ENCODE measurements at regions not wholly inside any gene's neighbourhood (a gene's known extent, or its start where the extent isn't known, plus 50 kb on each side); places are given as distances from the start of the nearest gene placed in this dataset.
"Not testable (repeated sequence)": the region's sequence is repeated elsewhere in the genome, so short reads cannot be mapped to it uniquely, and the experiment has no call there.

DNA sequence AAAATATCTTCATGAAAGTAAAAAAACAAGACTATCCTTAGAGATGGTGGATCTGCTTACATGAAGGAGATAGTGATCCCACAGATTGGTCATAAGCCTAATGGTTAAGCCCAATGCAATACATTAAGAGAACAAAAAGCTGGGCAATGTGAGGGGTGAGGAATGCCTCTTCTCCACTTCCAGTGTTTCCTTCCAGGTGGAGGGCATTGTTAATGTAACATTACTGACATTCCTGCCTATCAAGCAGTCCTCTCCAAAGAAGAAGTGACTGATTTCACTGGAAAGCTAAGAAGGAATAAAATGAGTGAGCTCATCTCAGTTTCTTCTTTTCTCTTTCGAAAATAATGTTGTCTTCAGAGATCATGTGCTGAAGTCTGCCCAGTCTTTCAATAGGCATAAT, 207.8 kb downstream of the RAB38 start:
- DNase-seq = no peak

DNA sequence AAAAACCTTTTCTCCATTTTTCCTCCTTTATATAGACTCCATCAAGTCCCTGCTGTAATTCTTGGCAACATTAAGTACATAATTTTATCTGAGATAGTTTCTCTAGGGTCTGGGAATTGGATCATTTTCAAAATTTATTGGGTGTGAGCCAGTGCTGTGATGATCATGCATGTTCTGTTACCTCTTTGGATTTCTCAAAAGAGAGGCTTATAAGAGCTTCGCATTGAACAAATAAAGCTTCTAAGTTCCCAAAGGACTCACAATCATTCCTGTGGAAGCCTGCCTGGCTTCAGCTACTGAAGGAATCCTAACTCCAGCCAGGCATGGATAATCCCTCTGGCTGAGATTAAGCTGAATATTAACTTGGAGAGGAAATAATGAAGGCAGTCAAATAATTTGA, 208.5 kb downstream of the RAB38 start:
- DNase-seq = no peak

DNA sequence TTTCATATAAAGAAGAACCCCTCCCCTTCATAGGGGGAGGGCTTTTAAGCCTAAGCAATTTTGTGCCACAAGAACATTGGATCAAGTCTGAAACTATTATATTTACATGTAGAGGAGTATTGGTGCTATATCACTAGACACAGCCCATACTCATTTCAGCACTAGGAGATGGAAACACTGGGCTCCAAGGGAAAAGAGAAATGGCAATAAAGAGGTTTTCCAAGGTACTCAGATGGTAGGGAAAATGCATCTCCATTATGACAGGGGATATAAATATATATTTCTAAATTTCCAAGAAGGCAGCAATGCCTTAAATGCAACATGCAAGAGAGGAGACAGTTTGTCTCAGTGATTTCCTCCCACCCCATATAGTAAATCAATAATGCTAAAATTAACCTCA, 209.0 kb downstream of the RAB38 start:
- no peak for DNase-seq

DNA sequence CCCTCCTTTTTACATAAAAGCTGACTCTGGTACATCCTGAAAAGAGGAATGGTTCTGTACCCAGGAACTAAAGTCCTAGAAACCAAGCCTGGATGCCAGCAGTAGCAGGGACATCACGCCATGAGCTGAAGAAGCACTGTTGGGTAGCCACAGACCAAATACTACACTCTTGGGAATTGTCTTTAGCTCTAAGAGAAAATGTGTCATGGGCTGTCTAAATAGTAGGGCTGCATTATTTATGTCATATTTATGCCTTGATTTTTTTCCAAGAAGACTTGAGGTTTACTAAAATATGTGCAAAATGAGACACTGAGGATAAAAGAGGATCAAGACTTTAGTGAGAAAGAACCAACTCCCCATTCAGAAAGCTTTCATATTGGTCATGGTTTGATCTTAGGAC, 213.6 kb downstream of the RAB38 start:
- DNase-seq = no peak

DNA sequence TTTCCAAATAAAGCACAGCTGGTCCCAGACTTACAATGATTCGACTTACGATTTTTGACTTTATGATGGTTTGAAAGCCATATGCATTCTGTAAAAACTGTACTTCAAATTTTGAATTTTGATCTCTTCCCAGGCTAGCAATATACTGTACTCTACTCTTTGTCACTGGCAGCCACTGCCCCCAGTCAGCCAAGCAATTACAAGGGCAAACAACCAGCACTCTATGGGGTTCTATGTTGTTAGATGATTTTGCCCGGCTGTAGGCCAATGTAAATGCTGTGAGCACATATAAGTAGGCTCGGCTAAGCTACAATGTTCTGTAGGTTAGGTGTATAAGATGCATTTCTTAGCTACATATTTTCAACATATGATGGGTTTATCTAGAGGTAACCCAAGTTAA, 217.3 kb downstream of the RAB38 start:
- no peak for DNase-seq

DNA sequence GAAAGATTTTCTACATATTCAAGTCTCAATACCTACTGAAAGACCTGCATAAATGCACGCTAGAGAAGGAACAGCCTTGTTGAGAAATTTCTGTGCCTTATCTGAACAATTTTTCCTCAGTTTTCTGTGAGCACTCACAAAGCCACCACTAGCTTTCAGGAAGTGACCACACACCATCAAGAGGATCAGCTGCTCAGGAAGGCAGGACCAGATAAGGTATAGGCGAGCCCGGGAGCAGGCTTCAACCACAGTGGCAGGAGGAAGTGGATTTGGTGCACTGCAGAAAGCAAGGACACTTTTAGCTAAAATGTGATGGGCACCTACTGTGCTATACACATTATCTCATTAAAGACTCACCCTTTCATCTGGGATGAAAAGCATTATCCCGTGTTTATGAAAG, 220.8 kb downstream of the RAB38 start:
- no peak for DNase-seq

DNA sequence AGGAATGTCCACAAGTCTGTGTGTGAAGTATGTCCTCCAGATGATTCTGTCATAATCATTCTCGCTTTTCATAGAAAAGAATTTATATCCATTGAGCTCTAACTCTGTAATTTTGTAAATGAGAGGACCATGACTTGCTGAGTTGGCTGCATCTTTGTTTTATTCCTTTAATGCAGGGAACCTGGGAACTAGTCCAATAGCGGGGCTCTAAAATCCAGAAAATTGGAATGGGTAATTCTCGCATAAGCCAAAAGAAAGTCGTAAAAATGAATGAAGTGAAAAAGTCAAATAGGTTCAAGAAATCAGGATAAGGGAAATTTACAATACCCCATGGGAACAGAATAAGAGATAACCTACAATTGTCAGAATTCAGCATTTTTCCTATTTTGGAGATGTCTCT, 232.5 kb downstream of the RAB38 start:
- DNase-seq = no peak

DNA sequence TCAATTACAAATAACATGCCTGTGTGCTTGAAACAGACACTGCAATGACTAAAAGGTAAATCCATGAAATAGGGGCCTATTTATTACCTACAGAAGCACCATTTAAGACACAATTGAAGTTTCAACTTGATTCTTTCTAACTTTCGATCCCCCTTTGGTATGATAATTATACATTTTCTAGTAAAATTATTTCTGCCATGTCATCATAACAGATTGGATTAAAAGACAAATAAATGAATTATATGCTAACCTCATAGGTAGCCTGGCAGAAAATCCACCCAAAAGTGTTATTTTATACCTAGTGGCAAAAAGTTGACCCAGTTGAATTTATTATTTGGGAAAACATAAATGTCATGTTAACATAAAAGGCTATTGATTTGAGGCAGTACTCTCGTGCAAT, 241.1 kb downstream of the RAB38 start:
- no peak for DNase-seq

DNA sequence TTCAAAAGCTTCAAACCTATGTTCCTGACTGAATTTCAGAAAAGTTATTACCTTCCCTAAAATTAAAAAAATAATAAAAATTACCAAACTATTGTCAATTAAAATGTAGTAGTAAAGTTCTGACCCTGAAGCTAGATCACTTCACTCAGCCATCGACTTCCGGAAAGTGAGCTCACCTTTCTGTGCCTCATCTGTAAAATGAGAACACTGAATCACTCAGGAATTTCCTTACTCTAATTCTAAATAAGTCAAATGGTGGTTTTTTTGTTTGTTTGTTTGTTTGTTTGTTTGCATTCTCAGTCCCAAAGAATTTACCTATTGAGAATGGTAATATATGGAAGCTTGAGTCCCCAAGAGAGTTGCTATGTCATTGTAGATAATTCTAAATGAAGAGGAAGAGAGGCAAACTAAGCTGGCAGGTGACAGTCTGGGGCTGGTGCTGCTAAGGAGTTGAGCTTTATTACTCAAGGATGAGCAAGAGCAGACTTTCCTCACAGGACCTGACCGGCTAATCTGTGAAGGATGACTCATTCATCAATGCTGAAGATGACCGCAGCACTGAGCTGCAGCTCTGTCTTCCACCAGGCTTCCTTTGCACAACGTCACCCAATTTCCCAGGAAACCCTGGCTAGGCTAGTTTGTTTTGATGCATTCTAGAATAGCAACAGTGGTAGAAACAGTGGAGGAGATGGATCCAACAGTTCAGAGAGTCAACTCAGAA, 248.8 kb downstream of the RAB38 start:
- no peak for DNase-seq

DNA sequence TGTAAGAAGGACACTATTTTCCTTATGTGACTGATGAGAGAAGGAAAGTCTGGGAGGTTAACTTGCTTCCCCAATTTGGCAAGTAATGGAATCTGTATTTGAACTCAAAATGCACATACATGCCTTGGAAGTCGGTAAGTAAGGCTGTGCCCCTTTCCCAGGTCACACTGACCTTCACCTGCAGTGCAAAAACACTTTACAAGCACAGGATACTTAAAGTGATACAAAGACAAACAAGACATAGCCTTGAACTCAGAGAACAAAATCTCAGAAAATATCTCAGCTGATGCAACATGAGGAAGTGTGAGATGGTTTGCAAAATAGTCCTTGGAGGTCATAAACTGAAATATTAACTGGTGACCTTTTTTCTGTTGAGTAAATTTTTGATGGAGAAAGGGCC, 251.1 kb downstream of the RAB38 start:
- no peak for DNase-seq

DNA sequence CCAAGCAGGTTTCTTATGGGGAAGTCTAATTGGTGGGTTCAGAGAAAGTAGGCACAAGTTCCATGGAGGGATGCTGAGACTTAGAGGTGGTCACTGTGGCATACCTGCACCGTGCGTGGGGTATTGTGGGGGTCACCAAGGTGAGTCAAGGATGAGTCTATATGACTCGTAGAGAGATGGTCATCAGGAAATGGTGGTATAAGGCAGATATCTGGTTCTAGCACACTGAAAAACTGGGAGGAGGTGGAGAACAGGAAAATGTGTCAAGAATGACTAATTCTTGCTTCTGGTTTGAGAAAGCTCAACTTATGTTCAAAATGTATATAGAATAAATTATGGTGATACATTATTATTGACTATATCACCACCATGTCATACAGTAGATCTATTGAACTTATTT, 258.1 kb downstream of the RAB38 start:
- no peak for DNase-seq

DNA sequence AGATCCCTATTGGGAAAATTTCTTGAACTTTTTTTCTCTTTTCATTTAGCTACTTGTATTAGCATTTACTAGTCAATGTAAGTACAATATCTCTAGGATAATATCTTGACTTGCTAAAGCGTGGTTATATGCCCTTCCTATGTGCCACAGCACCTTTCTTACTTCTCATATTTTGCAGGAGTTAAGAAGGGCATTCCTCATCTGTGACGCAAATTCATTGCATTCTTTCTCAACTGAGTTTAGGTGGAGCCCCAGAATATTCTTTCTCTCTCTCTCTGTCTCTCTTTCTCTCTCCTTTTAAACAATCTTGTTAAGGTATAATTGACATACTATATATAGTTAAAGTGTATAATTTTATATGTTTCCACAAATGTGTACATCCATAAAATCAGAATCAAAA, 266.1 kb downstream of the RAB38 start:
- no peak for DNase-seq

DNA sequence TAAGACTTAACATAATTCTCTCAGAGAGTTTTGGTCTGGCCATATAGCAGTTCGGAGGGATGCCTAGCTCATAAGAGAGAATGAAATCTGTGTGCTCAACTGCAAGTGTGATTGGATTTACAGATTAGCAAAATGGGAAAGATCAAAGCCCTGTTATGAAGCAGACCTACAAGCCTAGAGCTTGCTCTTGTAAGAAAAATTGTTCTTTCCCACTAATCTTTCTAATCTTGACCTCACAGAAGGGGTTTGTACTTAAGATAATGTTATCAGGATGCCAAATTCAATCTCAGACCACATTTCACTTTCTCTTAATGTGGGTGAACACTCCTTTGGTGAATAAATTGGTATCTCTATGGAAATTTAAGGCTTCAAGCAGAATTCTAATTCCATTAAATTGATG, 267.2 kb downstream of the RAB38 start:
- DNase-seq = no peak

DNA sequence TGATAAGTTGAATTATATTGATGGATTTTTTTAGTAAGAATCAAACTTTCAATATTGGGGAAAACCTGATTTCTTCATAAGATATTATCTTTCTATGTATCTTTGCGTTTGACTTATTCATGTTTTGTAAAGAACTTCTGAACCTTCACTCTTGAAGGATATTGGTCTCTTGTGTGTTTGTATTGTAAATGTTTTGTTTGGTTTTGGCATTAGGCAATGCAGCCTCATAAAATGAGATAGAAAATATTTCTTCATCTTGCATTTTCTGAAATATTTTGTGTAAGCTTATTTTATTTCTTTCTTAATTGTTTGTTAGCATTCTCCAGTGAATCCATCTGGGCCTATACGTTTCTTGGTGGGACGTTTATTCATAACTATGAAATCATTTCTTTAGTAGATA, 271.9 kb downstream of the RAB38 start:
- DNase-seq = no peak

DNA sequence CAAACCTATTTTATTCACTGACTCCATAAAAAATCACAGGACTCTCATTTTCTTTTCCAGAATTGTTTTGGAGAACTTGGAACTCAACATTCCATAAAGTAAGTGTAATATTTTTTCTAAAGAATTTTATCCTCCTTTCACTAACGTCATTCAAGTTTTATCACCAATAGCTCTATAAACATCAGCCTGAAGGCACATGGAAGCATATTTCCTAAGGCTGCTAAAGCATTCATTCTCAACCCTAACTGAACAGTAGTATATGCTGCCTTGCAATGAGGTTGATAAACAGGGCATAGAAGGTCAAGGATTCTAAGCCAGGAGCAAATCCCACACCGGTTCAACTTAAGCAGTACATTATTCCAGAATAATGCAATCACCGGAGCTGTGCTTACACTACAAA, 273.9 kb downstream of the RAB38 start:
- DNase-seq = no peak

DNA sequence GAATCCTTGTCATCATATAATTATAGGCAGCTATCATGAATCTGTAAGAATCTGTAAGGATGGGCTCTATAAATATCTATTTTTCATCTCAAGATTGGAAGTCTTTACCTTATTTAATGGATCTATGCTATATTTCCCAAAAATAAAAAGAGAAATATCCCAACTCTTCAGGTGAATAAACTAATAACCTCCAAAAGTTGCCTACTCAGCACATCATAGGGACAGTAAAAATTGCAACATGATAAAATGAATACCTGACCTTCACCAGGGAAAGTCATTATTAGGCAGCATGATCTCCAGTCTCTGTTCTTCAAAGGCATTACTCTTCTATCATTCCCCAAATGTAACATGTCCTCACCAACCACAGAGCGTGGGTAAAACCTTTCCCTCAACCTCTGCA, 277.3 kb downstream of the RAB38 start:
- no peak for DNase-seq

DNA sequence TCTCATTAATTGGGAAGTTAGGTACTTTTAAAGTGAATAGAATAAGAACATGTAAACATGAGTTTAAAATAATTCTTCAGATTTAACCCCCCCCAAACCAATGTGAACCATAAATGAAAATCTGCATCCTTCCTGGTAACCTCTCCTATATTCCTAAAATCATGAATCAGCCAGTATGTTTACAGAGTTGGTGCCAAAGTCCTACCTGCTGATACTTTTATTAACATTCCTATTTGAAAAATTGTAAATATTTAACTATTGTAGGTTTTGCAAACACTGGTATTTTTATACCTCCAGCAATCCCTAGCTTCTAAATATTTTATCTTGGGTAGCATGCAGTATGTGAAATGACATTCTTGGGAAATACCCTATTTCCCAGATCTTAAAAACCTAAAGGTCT, 278.2 kb downstream of the RAB38 start:
- DNase-seq = no peak

DNA sequence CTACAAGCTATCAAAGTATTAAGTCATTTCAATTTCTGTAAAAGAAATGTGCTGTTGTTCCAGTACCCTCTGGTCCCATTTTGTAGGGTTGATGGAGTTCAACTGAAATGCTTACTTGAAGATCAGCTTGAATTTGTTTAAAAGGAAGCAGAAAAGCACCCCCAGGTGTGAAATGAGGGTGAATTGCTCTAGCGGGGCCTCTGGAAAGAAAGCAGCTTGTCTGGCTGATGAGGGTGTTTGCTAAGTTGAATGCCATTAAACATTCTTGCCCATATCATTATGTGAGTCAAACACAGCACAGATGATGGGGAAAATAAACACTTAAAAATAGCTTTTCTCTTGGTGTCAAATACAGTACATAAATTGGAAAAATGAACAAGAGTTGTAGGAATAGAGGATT, 280.3 kb downstream of the RAB38 start:
- DNase-seq = no peak

DNA sequence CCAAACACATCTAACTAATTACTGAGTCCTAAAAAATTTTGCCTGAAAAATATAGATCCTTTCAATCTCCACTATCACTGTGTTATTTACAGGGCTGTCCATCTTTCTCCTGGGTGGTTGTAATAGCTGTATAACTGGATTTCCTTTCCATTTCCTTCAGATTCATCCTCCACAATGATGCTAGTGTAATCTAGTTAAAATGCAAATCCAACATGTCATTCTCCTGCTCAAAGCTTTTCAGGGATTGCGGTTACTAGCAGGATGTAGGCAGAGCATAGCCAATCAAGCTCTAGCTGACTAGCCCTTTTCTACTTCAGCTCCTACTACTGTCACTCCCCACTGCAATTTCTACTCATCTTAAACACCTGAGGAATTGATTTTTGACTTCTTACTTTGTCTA, 283.0 kb downstream of the RAB38 start:
- no peak for DNase-seq

DNA sequence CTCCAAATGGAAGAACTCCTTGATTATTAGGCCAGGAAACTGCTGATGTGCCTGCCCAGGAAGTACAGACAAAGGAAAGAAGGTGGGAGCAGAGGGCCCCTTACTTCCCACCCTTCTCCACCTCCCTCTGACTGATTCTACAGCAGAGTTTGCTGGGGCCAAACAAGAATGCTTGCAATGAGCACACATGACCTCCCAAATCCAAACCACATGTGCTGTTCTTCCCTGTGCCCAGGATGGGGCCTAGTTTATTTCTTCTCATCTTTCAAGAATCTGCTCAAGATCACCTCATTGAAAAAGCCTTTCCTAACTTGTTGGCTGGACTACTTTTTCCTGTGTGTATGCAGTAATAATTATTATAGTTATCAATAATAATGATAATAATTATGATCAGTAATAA, 286.1 kb downstream of the RAB38 start:
- DNase-seq = no peak

DNA sequence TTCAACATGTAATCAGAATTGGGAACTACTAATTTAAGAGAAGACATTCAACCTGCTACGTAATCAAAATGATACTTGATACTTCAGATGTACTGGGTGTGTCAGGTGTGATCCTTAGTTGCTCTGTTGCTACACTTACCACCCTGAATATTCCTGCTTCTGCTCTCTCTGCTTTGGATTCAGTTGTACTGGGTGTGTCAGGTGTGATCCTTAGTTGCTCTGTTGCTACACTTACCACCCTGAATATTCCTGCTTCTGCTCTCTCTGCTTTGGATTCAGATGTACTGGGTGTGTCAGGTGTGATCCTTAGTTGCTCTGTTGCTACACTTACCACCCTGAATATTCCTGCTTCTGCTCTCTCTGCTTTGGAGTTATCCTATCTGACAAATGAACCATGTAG, 290.2 kb downstream of the RAB38 start:
- DNase-seq = not testable (repeated sequence)

DNA sequence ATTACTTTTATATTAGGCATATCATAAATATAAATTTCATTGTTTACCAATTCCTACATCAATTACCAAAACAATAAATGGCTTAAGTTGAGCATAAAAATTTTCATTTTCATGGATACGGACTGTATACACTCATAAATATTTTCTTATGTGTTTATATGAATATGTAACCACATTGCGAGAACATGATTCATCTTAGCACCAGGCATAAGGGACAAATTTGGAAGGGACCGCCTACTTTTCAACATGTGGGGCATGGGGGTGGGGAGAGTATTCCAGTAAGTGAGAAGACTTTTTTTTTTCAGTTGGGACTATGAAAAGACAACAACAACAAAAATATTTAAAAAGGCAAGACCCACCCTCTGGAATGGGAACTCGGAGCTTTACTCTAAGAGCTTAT, 296.1 kb downstream of the RAB38 start:
- DNase-seq = no peak

DNA sequence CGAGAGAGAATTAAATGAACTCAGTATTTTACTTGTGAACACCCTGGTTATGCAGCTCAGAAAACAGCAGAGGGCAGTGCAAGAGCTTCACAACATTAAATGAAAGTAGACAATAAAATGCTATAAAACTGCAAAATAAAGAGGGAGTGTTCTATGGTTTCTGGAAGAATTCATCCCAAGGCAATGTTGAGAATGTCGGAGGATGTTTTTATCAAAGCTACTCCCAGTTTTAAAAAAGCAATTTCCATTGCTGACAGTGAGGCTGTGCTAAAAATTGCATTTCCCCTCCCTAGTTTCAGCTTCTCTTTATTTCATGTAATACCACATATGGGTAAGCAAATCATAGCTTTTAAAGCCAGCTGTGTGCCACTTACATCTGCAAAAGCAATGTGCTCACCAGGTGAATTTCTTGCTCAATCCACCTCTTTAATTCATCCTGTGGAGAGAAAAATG, 296.8 kb downstream of the RAB38 start:
- DNase-seq = no peak

DNA sequence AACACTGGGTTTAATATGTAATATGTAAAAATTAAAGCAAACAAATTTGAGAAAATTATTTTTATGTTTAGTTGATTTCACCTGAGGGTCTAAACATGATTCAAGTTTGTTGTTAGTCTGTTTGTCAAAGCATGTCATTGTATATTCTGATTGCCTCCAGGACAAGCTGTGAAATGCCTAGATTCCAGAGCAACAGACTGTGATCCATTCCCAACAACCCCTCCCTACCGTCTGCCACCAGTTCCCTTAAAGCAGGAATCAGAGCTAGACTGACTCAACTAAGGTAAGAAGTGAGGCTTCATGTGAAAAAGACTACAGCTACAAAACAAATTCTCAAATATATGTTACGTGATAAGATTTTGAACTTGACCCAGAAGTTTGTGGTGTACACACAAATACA, 304.2 kb downstream of the RAB38 start:
- no peak for DNase-seq

DNA sequence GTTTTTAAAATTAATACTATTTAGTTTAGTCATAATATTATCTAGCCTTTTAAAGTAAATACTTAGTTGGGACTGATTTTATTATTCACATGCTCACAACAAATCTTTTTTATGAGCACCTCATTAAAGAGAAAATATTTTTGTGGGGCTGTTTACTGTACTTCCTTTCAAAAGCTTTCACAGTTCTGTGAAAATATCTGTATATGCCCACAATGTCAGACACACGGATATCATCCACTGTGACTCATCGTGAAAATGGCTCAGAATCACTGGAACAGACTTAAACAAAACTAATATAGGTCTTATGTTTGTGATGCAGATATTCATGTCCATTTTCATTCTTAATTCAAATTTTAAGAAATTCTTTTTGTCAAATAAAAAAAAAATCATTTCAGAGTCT, 305.2 kb downstream of the RAB38 start:
- no peak for DNase-seq

DNA sequence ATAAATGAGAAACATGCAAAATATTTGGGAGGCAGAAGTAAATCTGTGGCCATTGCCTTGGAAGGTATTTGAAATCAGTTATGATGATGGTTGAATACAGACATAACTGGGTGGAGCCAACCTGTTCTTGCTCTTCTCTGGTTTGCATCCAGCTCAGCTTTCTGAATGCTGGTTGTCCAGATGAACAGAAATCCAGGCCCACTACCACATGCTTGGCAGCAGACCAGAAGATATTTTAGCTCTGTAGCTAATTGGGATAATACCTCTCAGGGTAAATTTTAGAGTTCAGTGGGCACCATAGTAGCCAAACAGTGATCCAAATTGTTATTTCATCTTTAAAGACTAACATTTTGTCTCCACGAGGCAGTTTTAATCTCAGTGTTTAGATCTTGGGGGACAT, 308.3 kb downstream of the RAB38 start:
- DNase-seq = no peak
